Brain microvascular endothelial cell (primary cell): ENCODE measurements at regions not wholly inside any gene's neighbourhood (a gene's known extent, or its start where the extent isn't known, plus 50 kb on each side); places are given as distances from the start of the nearest gene placed in this dataset.

Experiments used
- DNase-seq: peaks from one replicate; pipeline ENCODE4 v3.0.0-alpha.2; 2020
- H3K27ac ChIP-seq: fragments of 250-450 bp; sonication (Bioruptor Pico); 2 replicates; pipeline ENCODE4 v1.5.1; 2020; ENCODE audit warnings: mild to moderate bottlenecking, moderate library complexity
- H3K27me3 ChIP-seq: fragments of 250-450 bp; sonication (Bioruptor Pico); replicated peaks from 2 replicates; pipeline ENCODE4 v1.5.1; 2020; ENCODE audit warnings: mild to moderate bottlenecking
- H3K36me3 ChIP-seq: fragments of 250-450 bp; sonication (Bioruptor Pico); replicated peaks from 2 replicates; pipeline ENCODE4 v1.5.1; 2020; ENCODE audit warnings: mild to moderate bottlenecking
- H3K4me3 ChIP-seq: 2 replicates; pipeline ENCODE4 v1.5.1; 2011; ENCODE audit warnings: low read depth, mild to moderate bottlenecking, control low read depth, low read length, moderate library complexity
- in situ Hi-C: cut with HindIII; loops from 2 replicates; pipeline ENCODE4 v1.10.0; 2017; ENCODE audit warnings: low sequenced_read_pairs, low pct_ligation_motif_present
- TF ChIP-seq, protein P1 (sequence below): IDR thresholded peaks from 2 replicates; pipeline ENCODE4 v1.5.1; 2011; ENCODE audit warnings: low read depth, mild to moderate bottlenecking, moderate library complexity, low read length, control low read depth, inconsistent platforms; ENCODE audit errors: missing control alignments

DNA sequence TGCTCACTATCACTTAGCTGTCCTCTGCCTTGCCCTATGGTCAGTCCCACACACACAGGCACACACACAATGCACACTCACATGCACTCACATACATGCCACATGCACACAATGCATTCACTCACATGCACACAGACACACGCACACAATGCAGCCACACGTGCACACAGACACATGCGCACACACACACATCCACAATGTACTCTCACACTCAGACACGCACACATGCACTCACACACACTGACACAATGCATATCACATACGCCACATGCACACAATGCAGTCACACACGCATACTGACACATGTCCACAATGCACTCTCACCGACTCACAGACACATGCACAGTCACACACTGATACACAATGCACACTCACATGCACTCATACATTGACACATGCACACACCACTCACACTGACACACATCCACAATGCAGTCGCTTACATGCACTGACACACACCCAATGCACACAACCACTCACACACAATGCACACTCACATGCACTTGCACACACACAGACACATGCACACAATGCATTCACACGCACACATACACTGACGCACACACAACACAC, 99.7 kb downstream of the ENGASE start:
- no peaks in the 10 kb centered on the region for H3K27me3 ChIP-seq
- no peaks in the 10 kb centered on the region for H3K36me3 ChIP-seq
- in situ Hi-C loops = no loop called here
- no peak overlapping the region for H3K27ac ChIP-seq
- no peak for DNase-seq
- TF ChIP-seq, protein P1, sequence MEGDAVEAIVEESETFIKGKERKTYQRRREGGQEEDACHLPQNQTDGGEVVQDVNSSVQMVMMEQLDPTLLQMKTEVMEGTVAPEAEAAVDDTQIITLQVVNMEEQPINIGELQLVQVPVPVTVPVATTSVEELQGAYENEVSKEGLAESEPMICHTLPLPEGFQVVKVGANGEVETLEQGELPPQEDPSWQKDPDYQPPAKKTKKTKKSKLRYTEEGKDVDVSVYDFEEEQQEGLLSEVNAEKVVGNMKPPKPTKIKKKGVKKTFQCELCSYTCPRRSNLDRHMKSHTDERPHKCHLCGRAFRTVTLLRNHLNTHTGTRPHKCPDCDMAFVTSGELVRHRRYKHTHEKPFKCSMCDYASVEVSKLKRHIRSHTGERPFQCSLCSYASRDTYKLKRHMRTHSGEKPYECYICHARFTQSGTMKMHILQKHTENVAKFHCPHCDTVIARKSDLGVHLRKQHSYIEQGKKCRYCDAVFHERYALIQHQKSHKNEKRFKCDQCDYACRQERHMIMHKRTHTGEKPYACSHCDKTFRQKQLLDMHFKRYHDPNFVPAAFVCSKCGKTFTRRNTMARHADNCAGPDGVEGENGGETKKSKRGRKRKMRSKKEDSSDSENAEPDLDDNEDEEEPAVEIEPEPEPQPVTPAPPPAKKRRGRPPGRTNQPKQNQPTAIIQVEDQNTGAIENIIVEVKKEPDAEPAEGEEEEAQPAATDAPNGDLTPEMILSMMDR = no peak
- H3K4me3 ChIP-seq = no peak overlapping the region

DNA sequence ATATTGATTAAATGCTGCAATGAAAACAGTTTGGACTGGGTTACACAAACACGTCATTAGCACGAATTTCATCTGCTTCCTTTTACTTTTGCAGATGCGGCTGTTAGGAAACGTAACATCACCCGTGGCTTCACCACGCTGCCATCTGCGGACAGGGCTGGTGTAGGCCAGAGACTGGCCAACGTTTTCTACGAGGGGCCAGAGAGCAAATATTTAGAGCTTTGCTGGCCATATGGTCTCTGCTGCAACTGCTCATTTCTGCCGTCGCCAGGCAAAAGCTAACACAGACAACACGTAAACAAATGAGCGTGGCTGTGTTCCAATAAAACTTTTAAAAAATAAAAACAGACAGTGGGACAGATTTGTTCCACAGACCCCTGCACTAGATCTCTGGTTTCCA, 96.6 kb downstream of the ENGASE start:
- DNase-seq = no peak
- Histone ChIP-seq H3K27ac (no peak overlapping the region), H3K27me3 (no peaks in the 10 kb centered on the region), H3K36me3 (no peaks in the 10 kb centered on the region), H3K4me3 (no peak overlapping the region)
- TF ChIP-seq, protein P1 = no peak
- in situ Hi-C loops = no loop called here

DNA sequence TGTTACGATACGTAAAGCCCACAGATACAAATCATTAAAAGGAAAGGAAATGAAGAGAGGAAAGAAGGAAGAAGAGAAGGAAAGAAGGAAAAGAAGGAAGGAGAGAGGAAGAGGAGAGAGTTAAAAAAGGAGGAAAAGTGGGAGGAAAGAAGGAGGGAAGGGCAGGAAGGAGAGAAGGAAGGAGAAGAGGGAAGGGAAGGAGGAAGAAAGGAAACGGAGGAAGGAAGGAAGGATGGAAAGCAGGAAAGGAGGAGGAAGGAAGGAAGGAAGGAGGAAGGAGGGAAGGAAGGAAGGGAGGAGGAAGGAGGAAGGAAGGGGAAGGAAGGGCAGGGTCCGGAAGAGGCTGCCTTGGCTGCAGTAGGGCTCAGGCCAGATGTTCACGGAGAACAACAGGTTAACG, 95.2 kb downstream of the ENGASE start:
- DNase-seq = no peak
- peaks cover 2% of the 10 kb centered on the region for H3K27me3 ChIP-seq
- in situ Hi-C loops = no loop called here
- H3K27ac ChIP-seq = no peak overlapping the region
- H3K4me3 ChIP-seq = no peak overlapping the region
- TF ChIP-seq, protein P1 = no peak
- no peaks in the 10 kb centered on the region for H3K36me3 ChIP-seq

DNA sequence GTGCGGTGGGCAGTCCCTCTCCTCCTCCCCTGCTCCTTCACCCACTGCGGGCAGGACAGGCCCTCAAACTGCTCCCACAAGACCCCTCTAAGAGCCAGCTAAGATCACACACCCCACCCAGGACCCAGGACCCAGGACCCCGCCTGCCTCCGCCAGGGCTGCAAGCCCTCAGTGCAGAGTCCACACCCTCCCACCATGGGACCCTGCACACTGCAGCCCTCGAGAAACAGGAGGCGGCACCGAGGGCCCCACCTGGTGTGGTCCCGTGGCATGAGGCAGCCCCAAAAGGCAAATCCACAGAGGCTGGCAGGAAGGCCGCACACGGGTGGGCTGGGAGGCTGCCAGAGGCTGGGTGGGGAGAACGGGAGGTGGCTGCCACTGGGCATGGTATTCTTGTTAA, 94.7 kb downstream of the ENGASE start:
- no peak overlapping the region for H3K4me3 ChIP-seq
- no peak overlapping the region for H3K27ac ChIP-seq
- in situ Hi-C loops = no loop called here
- TF ChIP-seq, protein P1 = no peak
- H3K27me3 ChIP-seq = peaks cover 2% of the 10 kb centered on the region
- H3K36me3 ChIP-seq = no peaks in the 10 kb centered on the region
- DNase-seq = no peak

DNA sequence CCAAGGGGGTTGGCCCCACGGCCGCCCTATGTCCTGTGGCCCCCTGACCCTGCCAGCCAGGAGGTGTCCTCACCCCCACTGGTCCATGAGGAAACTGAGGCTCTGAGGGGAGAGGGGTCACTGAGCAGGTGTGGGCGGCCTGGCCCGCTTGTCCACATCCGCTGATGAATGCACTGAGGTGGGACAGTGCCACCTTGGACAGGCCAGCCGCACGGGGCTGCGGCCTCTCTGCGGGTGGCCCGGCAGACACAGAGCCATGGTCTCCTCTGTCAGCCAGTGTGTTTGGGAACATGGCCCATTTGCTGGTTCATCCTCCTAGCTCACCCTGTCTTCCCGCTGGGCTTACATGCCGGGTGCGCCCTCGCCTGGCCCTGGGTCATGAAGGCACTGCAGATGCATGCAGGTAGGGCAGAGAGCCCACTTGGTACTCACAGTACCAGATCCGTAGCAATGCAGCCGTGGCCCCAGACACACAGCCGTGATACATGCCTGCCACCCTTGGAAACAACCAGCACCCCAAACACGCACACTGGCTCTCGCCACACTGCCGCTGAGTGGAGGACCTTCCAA, 93.9 kb downstream of the ENGASE start:
- in situ Hi-C loops = no loop called here
- H3K27me3 ChIP-seq = peaks cover 2% of the 10 kb centered on the region
- H3K36me3 ChIP-seq = no peaks in the 10 kb centered on the region
- no peak overlapping the region for H3K27ac ChIP-seq
- DNase-seq = no peak
- no peak overlapping the region for H3K4me3 ChIP-seq
- TF ChIP-seq, protein P1 = no peak

DNA sequence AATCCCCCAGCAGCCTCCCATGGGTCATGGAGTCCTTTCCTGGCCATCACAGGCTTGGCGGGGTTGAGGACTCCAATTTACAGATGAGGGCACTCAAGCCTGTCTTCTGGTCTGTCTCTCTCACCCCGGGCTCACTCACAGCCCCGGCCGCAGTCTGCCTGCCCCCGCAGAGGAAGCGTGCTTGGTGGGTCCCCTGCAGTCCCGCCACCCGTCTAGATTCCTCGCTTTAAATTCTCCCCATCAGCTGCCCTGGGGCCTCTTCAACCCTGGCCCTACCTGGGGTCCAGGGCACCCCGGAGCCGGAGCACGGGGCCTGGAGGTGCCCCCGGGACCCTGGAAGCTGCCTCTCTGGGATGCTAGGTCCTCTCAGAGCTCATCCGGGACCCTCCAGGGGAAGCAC, 92.9 kb downstream of the ENGASE start:
- Histone ChIP-seq H3K36me3 (no peaks in the 10 kb centered on the region), H3K4me3 (no peak overlapping the region), H3K27me3 (peaks cover 2% of the 10 kb centered on the region), H3K27ac (no peak overlapping the region)
- no peak for DNase-seq
- in situ Hi-C loops = no loop called here
- TF ChIP-seq, protein P1 = no peak
